CD4-positive, alpha-beta T cell (primary cell): ENCODE measurements at regions not wholly inside any gene's neighbourhood (a gene's known extent, or its start where the extent isn't known, plus 50 kb on each side); places are given as distances from the start of the nearest gene placed in this dataset.

Experiments
- ATAC-seq: fragments of 200-7000 bp; cut with Tn5 transposase; one replicate; pipeline ENCODE4 v1.10.0; 2022; ENCODE audit warnings: mild to moderate bottlenecking; ENCODE audit not compliant: poor library complexity
- CTCF ChIA-PET: fragments of 350-600 bp; sonication (Branson Sonifier 250); formaldehyde crosslinking; loops from one replicate; lab custom pipeline; 2021; ENCODE audit warnings: antibody characterized with exemption, inconsistent platforms; lab: Charles Lee
- POLR2A ChIA-PET: fragments of 350-600 bp; sonication (Branson Sonifier 250); formaldehyde crosslinking; loops from one replicate; lab custom pipeline; 2021; ENCODE audit warnings: antibody characterized with exemption, inconsistent platforms; lab: Charles Lee
- DNase-seq, 14 experiments: peaks; one replicate each; pipeline ENCODE4 v3.0.0-alpha.2; 2013 to 2020; ENCODE audit warnings: mixed read lengths in 2 of 14
- H3K27ac ChIP-seq, 2 donors: one replicate each; pipeline versions ENCODE4 v1.5.1 to v1.7.0; 2013; ENCODE audit warnings: low read length in 2 of 2, low read depth in 1 of 2, mild to moderate bottlenecking in 1 of 2
- H3K27me3 ChIP-seq, 2 experiments: 1 replicate in 1 of 2; 2 replicates in 1 of 2; pipeline versions ENCODE4 v1.6.1 to v1.7.0; 2013; ENCODE audit warnings: low read length in 2 of 2, control low read depth in 1 of 2, mild to moderate bottlenecking in 1 of 2, moderate library complexity in 1 of 2; ENCODE audit not compliant: insufficient read depth in 2 of 2, control insufficient read depth in 1 of 2
- H3K36me3 ChIP-seq: one replicate; pipeline ENCODE4 v1.6.1; 2013; ENCODE audit warnings: low read length, control low read depth; ENCODE audit not compliant: insufficient read depth
- H3K4me1 ChIP-seq: one replicate; pipeline ENCODE4 v1.6.1; 2013; ENCODE audit warnings: low read length, control low read depth; ENCODE audit not compliant: insufficient read depth
- H3K4me3 ChIP-seq: one replicate; pipeline ENCODE4 v1.5.1; 2013; ENCODE audit warnings: mild to moderate bottlenecking, low read length, moderate library complexity
- H3K9me3 ChIP-seq, 2 experiments: 1 replicate in 1 of 2; 2 replicates in 1 of 2; pipeline versions ENCODE4 v1.6.1 to v1.7.0; 2013; ENCODE audit warnings: low read length in 2 of 2, mild to moderate bottlenecking in 2 of 2, control low read depth in 1 of 2, moderate library complexity in 1 of 2; ENCODE audit not compliant: control insufficient read depth in 1 of 2, insufficient read depth in 1 of 2
- H3K27ac Mint-ChIP-seq: one replicate; pipeline ENCODE4 v1.8.0; 2020; ENCODE audit warnings: mixed read lengths
- H3K27me3 Mint-ChIP-seq: one replicate; pipeline ENCODE4 v1.8.0; 2021; ENCODE audit warnings: mixed read lengths
- H3K36me3 Mint-ChIP-seq: one replicate; pipeline ENCODE4 v1.8.0; 2021; ENCODE audit warnings: low read depth, mixed read lengths
- H3K4me1 Mint-ChIP-seq: one replicate; pipeline ENCODE4 v1.8.0; 2021; ENCODE audit warnings: low read depth, mixed read lengths
- H3K4me3 Mint-ChIP-seq: one replicate; pipeline ENCODE4 v1.8.0; 2020; ENCODE audit warnings: mild to moderate bottlenecking, mixed read lengths
- H3K9me3 Mint-ChIP-seq: one replicate; pipeline ENCODE4 v1.8.0; 2020; ENCODE audit warnings: mixed read lengths
- CTCF ChIP-seq: fragments of 200-600 bp; IDR thresholded peaks from one replicate; pipeline ENCODE4 v1.8.0; 2022; ENCODE audit warnings: antibody characterized with exemption, mild to moderate bottlenecking
- intact Hi-C, 2 experiments: fragments of 100-400 bp; cut with DNase I in 1 of 2; cut with micrococcal nuclease in 1 of 2; formaldehyde crosslinking; loops; one replicate each; pipeline versions ENCODE4 v1.15.1 to v1.9.0; 2023 to 2025; cut with DNase I, micrococcal nuclease

- intact Hi-C loops, result loop anchor here (5.0 kb wide), 2 partner anchors 479 to 1974 kb away; partner anchors contain the start of gene BCL11B (in 1 of the 2)
- no peaks in the 10 kb centered on the region for H3K9me3 Mint-ChIP-seq
- Histone ChIP-seq H3K4me1 (peaks cover 2% of the 10 kb centered on the region), H3K9me3 (no peaks in the 10 kb centered on the region), H3K36me3 (no peaks in the 10 kb centered on the region), H3K27ac (no peak overlapping the region), H3K4me3 (no peak overlapping the region), H3K27me3 (no peaks in the 10 kb centered on the region)
- ATAC-seq, result no peak
- ChIA-PET POLR2A (no interaction called here), CTCF (no interaction called here)
- H3K27ac Mint-ChIP-seq, result no peak overlapping the region
- no peak for DNase-seq
- H3K27me3 Mint-ChIP-seq, result no peaks in the 10 kb centered on the region
- no peak overlapping the region for H3K4me3 Mint-ChIP-seq
- no peak for TF ChIP-seq CTCF
- no peaks in the 10 kb centered on the region for H3K36me3 Mint-ChIP-seq
- H3K4me1 Mint-ChIP-seq, result peaks cover 16% of the 10 kb centered on the region
Observed at GRCh38 chr14:97298736-97299135, 501.6 kb downstream of the VRK1 start.

- Mint-ChIP-seq H3K36me3 (no peaks in the 10 kb centered on the region), H3K27me3 (no peaks in the 10 kb centered on the region), H3K4me3 (no peak overlapping the region), H3K4me1 (peaks cover 16% of the 10 kb centered on the region), H3K9me3 (no peaks in the 10 kb centered on the region), H3K27ac (no peak overlapping the region)
- Histone ChIP-seq H3K4me1 (peaks cover 2% of the 10 kb centered on the region), H3K36me3 (no peaks in the 10 kb centered on the region), H3K27me3 (no peaks in the 10 kb centered on the region), H3K9me3 (no peaks in the 10 kb centered on the region), H3K4me3 (no peak overlapping the region), H3K27ac (no peak overlapping the region)
- TF ChIP-seq CTCF, result peak; percentile 63
- CTCF ChIA-PET, result no interaction called here
- DNase-seq, result peak in 10 of 14 experiments; percentile 7 to 67 (median 22)
- intact Hi-C loops, result loop anchor here (5.0 kb wide), 2 partner anchors 478 to 1973 kb away; partner anchors contain the start of gene BCL11B (in 1 of the 2)
- POLR2A ChIA-PET, result no interaction called here
- ATAC-seq, result no peak
Observed at GRCh38 chr14:97299661-97300060, 502.5 kb downstream of the VRK1 start.

DNA sequence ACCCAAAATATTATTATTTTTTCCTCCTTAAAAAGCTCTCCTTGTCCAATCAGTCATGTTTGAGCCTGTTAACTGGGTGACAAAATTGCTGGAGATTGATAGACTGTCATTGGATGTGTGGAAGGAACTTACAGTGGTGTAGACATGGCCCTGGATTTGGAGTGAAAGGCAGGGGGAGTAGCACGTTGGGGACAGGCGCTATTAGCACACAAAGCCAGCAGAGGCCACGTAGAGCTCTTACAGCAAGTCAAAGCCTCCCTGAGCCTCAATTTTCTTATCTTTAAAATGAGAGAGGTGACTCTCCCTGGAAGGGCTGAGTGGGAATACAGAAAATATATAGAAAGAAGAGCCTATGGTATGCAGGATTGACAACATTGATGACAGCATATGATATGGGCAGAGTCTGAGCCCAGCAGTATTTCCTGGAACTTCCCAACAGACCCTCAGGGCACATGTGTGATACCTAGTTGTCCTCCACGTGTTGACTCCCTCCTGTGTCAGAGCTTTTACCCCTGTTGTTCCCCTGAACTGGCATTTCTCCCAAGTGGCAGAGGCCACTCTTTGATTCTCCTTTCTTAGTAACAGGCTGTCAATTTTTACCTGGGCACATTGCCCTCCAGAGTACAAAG is 504.9 kb downstream of the VRK1 start:
- Histone ChIP-seq H3K9me3 (no peaks in the 10 kb centered on the region), H3K27ac (no peak overlapping the region), H3K36me3 (no peaks in the 10 kb centered on the region), H3K4me3 (no peak overlapping the region), H3K4me1 (peaks cover 3% of the 10 kb centered on the region), H3K27me3 (no peaks in the 10 kb centered on the region)
- ChIA-PET CTCF (no interaction called here), POLR2A (interaction anchor here (1.3 kb wide), 1 partner anchor 156 kb away, joined by 4 read pairs; no protein-coding TSS in a partner anchor)
- intact Hi-C loops, result no loop called here
- Mint-ChIP-seq H3K9me3 (no peaks in the 10 kb centered on the region), H3K4me1 (peaks cover 24% of the 10 kb centered on the region), H3K36me3 (no peaks in the 10 kb centered on the region), H3K4me3 (no peak overlapping the region), H3K27me3 (no peaks in the 10 kb centered on the region), H3K27ac (no peak overlapping the region)
- ATAC-seq (no peak), DNase-seq (peak in 1 of 14 experiments; percentile 16)
- no peak for TF ChIP-seq CTCF
